MV-4-11 (cell line): ENCODE measurements at regions not wholly inside any gene's neighbourhood (a gene's known extent, or its start where the extent isn't known, plus 50 kb on each side); places are given as distances from the start of the nearest gene placed in this dataset.
A peak's percentile ranks its signal among the peaks of the same experiment; 100 is the strongest.

Experiments
- DNase-seq: peaks from one replicate; lab custom pipeline; 2025; lab: John Stamatoyannopoulos, UW

GRCh38 chr9:38227061-38227540 lies 158.1 kb upstream of the SHB start:
- DNase-seq: peak; percentile 75

- peak; percentile 63 for DNase-seq
Observed at GRCh38 chr9:38226491-38226951, 157.5 kb upstream of the SHB start.

DNA sequence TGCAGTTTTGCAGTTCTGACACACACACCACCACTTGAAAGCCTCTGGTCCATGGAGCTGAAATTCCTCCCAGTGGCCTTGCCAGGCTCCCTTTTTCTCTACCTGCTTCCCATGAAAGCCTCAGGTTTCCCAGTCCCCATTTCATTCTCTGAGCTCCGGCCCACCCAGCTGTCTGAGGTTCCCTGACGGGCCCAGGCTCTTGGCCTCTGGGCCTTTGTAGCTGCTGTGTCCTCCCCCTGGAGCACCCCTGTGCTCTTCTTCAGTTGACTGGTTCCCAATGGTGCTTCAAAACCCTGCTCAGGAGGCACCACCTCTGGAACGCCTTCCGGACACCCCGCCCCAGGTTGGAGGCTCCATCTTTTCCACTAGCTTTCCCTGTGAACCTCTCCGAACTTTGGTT lies 155.9 kb upstream of the SHB start:
- no peak for DNase-seq

DNA sequence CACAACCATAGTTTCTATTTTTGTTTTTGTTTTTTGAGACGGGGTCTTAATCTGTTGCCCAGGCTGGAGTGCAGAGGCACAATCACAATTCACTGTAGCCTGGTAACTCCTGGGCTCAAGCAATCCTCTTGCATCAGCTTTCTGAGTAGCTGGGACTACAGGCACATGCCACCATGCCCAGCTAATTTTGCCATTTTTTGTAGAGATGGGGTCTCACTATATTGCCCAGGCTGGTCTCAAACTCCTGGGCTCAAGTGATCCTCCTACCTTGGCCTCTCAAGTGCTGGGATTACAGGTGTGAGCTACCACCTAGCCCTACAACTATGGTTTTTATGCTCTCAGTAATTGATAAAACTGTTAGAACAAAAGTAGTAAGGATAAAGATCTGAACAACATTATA lies 147.5 kb upstream of the SHB start:
- no peak for DNase-seq

GRCh38 chr9:38215465-38215864 lies 146.4 kb upstream of the SHB start:
- no peak for DNase-seq

DNA sequence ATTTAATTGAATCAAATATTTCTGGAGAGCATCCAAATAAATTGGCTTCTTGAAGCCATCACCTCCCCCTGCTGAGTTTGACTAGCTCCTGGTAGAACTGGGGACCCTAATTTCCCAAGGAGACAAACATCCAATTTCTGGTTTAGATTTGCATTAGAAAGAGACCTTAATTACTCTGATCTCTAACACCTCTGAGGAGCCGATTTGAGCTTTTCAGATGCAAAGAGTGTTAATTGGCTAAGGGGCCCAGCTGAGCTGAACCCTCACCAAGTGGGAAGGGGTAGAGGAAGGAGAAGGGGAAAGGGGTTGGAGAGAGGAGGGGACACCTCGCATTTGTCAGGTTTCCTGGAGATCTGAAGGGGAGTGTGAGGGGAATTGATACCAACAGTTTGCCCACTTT lies 145.4 kb upstream of the SHB start:
- no peak for DNase-seq

GRCh38 chr9:38213631-38214299 lies 144.7 kb upstream of the SHB start:
- DNase-seq: no peak

GRCh38 chr9:38212016-38212415 lies 143.0 kb upstream of the SHB start:
- DNase-seq: no peak

DNA sequence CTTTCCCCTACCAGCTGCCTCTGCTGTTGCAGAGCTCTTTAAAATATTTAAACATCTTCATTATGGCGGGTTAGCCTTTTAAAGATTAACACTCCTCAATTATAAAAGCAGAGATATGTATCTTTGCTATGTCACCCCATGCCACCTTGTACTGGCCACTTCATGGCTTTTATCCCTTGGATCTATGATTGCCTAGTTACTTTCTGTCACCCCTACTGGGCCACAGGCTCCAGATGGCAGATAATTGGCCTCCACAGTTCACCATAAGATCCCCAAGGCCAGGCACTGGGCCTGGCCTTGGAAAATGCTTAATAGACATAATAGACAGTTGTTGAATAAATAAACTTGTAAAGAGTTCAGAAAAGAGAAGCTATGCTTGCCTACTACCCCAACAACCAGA lies 142.0 kb upstream of the SHB start:
- no peak for DNase-seq

GRCh38 chr9:38208206-38208901 lies 139.3 kb upstream of the SHB start:
- no peak for DNase-seq

GRCh38 chr9:38207247-38207778 lies 138.3 kb upstream of the SHB start:
- DNase-seq: no peak

GRCh38 chr9:38205279-38205678 lies 136.3 kb upstream of the SHB start:
- no peak for DNase-seq

DNA sequence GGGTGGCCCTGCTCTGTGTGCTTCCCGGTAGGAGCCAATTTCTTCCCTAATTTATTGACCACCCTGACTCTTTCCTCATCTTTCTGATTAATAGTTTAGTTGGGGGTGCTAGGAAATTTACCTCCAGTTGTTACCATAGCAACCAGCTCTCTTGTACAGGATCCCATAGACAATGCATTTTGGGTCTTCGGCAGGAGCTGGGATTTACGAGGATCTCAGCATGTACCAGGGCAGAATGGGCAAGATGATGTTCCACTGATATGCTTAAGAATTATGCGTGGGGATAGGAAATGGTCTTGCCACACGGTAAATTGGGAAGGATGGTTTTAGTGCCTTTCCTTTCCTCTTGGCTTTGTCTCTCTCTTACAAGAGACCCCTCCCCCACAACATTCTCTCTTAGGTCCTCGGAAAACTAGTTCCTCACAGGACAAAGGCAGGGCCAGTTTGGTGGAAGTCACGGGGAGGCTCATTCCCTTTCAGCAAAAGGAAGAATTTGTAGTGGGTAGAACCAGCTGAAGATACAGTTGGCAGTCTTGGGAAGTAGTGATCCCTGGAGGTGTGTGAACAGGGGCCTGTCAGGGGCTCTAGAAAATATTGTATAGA lies 133.4 kb upstream of the SHB start:
- no peak for DNase-seq

DNA sequence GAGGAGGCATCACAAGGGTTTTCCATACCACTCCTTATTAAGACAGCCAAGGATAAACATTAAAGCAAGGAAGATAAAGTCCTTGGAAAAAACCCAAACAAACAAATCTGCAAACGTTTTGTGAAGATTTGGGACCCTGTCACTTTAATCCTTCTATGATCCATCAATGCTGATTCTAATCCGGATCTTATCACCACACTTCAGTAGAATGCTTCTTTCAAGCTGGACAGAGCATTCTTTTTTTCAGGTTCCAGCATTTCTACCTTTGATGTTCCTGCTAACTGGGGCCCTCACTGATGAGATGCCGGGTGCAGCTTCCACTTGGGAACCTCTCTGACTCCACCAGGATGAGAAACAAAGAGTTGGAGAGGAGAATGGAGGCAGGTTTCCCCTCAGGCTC lies 132.8 kb upstream of the SHB start:
- no peak for DNase-seq

DNA sequence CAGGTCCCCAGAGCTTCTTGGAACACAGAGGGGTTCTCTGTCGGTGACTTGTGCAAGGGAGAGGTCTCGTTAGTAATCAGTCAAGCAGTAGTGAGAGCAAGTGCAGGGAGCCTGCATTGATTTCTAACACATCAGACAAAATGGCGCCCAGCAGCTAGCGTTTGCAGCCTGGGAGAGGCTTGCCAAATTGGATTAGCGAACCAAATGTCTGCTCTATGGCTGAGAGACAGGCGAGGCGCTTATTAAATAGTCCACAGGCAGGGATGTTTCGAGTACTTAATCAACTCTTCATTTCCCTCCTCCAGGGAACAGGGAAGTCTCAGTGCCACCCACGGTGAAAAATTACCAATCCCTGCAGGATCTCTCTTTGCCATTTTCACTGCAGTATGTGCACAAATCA lies 131.4 kb upstream of the SHB start:
- DNase-seq: no peak

GRCh38 chr9:38198140-38198539 lies 129.1 kb upstream of the SHB start:
- no peak for DNase-seq

DNA sequence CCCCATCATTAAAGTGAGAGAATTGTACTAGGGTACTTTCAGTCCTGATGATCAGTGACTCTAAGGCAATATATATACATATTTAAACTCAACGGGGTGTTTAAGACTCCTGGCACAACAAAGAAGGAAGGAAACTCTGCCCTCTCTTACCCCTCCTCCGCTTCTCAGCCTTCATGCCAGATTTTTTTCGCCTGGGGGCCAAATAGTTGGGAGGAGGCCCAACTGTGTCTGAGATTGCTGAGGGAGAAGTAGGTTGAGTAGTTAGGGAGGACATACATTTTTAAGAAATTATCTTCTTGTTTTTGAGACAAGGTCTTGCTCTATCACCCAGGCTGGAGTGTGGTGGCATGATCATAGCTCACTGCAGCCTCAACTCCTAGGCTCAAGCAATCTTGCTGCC lies 127.7 kb upstream of the SHB start:
- no peak for DNase-seq

DNA sequence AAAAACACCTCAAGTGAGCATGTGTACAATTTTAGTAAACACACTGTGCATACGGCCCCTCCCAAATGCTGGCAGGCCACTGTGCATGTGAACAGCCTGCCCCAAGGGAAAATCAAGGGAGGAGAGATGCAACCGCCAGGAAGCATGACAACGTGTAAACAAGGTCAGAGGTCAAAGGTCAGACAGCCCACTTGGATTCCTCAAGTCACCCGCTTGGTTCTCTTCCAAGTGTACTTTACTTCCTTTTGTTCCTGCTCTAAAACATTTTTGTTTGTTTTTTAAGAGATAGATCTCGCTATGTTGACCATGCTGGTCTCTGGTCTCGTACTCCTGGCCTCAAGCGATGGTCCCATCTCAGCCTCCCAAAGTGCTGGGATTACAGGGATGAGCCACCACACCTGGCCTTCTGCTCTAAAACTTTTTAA lies 126.7 kb upstream of the SHB start:
- DNase-seq: no peak

- DNase-seq: no peak
Observed at GRCh38 chr9:38194870-38195269, 125.8 kb upstream of the SHB start.

DNA sequence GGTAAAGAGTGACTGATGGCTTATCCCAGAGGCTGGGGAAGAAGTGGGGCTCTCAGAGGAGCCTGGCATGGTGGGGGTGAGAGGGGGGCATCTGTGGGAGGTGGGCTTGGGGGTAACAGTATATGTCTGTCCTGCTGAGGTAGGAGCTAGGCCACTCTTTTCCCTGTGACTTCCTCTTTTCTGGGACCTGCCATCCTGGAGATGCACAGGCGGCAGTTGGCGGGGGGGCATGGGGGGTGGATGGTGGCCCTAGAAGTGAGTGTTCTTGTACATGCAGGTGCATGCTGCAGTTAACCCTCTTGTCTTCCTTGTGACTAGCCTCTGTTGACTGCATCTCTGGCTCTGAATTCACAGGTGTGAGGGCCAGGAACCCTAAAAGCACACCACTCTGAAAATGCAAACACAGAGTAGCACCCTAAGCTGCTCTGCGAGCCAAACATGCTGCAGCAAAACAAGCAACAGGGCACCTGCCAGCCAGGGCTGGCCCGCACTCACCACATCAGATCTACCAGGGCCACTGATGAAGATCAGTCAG lies 123.8 kb upstream of the SHB start:
- DNase-seq: no peak

- DNase-seq: no peak
Observed at GRCh38 chr9:38186404-38187115, 117.5 kb upstream of the SHB start.
